OCI-LY3 (cell line): ENCODE measurements at regions not wholly inside any gene's neighbourhood (a gene's known extent, or its start where the extent isn't known, plus 50 kb on each side); places are given as distances from the start of the nearest gene placed in this dataset.
A peak's percentile ranks its signal among the peaks of the same experiment; 100 is the strongest.

Experiments used
- H2AFZ ChIP-seq: fragments of 200-600, 300-600 bp; shearing (Covaris generic); 2 replicates; pipeline ENCODE4 v1.6.0; 2014; ENCODE audit warnings: antibody characterized with exemption, low read depth, low read length
- H3K27ac ChIP-seq: fragments of 200-600, 300-600 bp; sonication (generic); 2 replicates; pipeline ENCODE4 v1.5.1; 2014; ENCODE audit warnings: mild to moderate bottlenecking, low read length, moderate library complexity, mixed read lengths
- H3K27me3 ChIP-seq: fragments of 200-600, 300-600 bp; sonication (generic); 2 replicates; pipeline ENCODE4 v1.6.1; 2014; ENCODE audit warnings: low read depth, low read length, mixed read lengths
- H3K36me3 ChIP-seq: fragments of 200-600, 300-600 bp; sonication (generic); replicated peaks from 2 replicates; pipeline ENCODE3; 2014; ENCODE audit warnings: low read depth, low read length, mixed read lengths
- H3K4me1 ChIP-seq: fragments of 300-600, 200-600 bp; sonication (generic); 2 replicates; pipeline ENCODE4 v1.6.1; 2014; ENCODE audit warnings: low read length, mixed read lengths
- H3K4me2 ChIP-seq: fragments of 200-600, 300-600 bp; sonication (generic); 2 replicates; pipeline ENCODE4 v1.6.1; 2014; ENCODE audit warnings: low read length, mixed read lengths
- H3K4me3 ChIP-seq: fragments of 300-600, 200-600 bp; sonication (generic); 2 replicates; pipeline ENCODE4 v1.5.1; 2014; ENCODE audit warnings: antibody characterized with exemption, mild to moderate bottlenecking, low read length, moderate library complexity
- H3K79me2 ChIP-seq: fragments of 300-600, 200-600 bp; shearing (Covaris generic); 2 replicates; pipeline ENCODE4 v1.6.1; 2014; ENCODE audit warnings: mild to moderate bottlenecking, low read length, mixed read lengths
- H3K9ac ChIP-seq: fragments of 300-600, 200-600 bp; shearing (Covaris generic); 2 replicates; pipeline ENCODE4 v1.6.0; 2014; ENCODE audit warnings: mild to moderate bottlenecking, low read length, moderate library complexity
- H3K9me3 ChIP-seq: fragments of 200-600, 300-600 bp; shearing (Covaris generic); 2 replicates; pipeline ENCODE4 v1.6.1; 2014; ENCODE audit warnings: low read length, mixed read lengths; ENCODE audit not compliant: insufficient read depth
- H4K20me1 ChIP-seq: fragments of 200-600, 300-600 bp; sonication (generic); 2 replicates; pipeline ENCODE4 v1.6.1; 2016; ENCODE audit warnings: low read length, mixed read lengths; ENCODE audit not compliant: insufficient read depth
- EZH2phosphoT487 ChIP-seq: fragments of 200-600 bp; shearing (Covaris generic); IDR thresholded peaks from 2 replicates; pipeline ENCODE4 v1.6.1; 2018; ENCODE audit warnings: antibody characterized with exemption, mixed run types, low read depth
- TF ChIP-seq, protein P1 (sequence below): fragments of 200-600, 300-600 bp; sonication (generic); IDR thresholded peaks from 2 replicates; pipeline ENCODE4 v1.5.1; 2014; ENCODE audit warnings: antibody characterized with exemption, low read length, low read depth

DNA sequence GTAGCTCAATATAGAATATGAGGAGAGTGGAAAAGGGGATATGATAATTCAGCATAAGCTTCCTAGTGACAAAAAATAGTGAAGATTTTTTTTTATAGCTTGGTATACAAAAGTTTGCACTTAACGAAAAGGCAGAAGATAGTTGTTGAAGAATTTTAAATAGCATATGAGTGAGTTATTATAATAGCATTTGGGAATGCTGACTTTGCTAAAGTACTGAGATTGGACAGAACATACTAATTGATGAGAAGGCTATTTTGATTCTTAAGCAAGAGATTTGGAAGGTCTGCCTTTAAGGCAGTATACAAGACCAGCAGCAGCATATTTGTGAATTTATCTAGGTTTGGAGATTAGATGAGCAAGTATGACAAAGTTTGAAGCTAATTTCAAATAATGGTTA, 600.9 kb upstream of the POT1 start:
- no peak for TF ChIP-seq EZH2phosphoT487
- TF ChIP-seq, protein P1, sequence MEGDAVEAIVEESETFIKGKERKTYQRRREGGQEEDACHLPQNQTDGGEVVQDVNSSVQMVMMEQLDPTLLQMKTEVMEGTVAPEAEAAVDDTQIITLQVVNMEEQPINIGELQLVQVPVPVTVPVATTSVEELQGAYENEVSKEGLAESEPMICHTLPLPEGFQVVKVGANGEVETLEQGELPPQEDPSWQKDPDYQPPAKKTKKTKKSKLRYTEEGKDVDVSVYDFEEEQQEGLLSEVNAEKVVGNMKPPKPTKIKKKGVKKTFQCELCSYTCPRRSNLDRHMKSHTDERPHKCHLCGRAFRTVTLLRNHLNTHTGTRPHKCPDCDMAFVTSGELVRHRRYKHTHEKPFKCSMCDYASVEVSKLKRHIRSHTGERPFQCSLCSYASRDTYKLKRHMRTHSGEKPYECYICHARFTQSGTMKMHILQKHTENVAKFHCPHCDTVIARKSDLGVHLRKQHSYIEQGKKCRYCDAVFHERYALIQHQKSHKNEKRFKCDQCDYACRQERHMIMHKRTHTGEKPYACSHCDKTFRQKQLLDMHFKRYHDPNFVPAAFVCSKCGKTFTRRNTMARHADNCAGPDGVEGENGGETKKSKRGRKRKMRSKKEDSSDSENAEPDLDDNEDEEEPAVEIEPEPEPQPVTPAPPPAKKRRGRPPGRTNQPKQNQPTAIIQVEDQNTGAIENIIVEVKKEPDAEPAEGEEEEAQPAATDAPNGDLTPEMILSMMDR, result no peak
- Histone ChIP-seq H3K27me3 (no peaks in the 10 kb centered on the region), H3K4me3 (no peak overlapping the region), H2AFZ (no peak overlapping the region), H3K79me2 (no peaks in the 10 kb centered on the region), H3K36me3 (no peaks in the 10 kb centered on the region), H3K27ac (no peak overlapping the region), H3K9ac (no peak overlapping the region), H3K9me3 (no peaks in the 10 kb centered on the region), H3K4me2 (no peak overlapping the region), H3K4me1 (peaks cover 8% of the 10 kb centered on the region), H4K20me1 (no peaks in the 10 kb centered on the region)

DNA sequence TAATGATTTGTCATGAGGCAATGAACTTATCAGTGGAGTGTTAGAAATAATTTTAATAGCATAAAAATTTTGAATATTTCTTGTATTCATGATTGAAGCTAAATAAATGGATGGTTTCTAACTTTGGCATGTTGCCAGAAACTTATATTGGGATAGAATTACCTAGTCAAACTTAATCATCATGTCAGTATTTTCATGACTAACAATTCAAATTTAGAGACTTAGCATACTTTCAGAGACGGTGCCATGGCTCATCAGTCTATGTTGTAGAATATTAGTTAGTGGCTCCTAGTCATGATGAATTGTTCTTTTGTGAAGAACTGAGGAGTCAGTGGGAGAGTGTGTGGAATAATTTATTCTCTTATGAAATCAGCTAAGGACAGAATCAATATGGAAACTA, 599.6 kb upstream of the POT1 start:
- Histone ChIP-seq H4K20me1 (no peaks in the 10 kb centered on the region), H2AFZ (no peak overlapping the region), H3K79me2 (no peaks in the 10 kb centered on the region), H3K4me3 (no peak overlapping the region), H3K9ac (no peak overlapping the region), H3K27ac (no peak overlapping the region), H3K4me1 (peaks cover 8% of the 10 kb centered on the region), H3K27me3 (no peaks in the 10 kb centered on the region), H3K4me2 (no peak overlapping the region), H3K9me3 (no peaks in the 10 kb centered on the region), H3K36me3 (no peaks in the 10 kb centered on the region)
- TF ChIP-seq EZH2phosphoT487, result no peak

DNA sequence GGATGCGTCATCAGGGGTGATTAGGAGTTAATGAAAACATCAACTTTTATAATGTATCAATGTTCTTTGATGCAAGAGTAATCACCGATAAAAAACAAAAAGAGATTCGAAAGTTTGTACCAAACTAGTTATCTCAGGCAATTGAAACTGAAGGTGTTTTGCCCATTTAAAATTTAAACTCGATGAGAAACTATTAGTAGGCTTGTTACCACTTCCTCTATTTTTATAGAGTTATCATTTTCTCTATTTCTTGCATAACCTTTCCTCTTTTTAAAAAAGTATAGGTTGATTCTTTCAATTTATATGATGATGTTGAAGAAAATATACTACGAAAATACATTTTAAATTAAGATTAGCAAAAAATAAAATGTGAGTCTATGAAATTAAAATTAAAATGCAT, 597.3 kb upstream of the POT1 start:
- H3K4me3 ChIP-seq, result peak overlapping the region; percentile 31; the same call in 1 of the 2 replicates
- H3K27ac ChIP-seq, result no peak overlapping the region
- H3K27me3 ChIP-seq, result no peaks in the 10 kb centered on the region
- H3K9me3 ChIP-seq, result no peaks in the 10 kb centered on the region
- TF ChIP-seq, protein P1, result no peak
- TF ChIP-seq EZH2phosphoT487, result no peak
- H3K9ac ChIP-seq, result no peak overlapping the region
- H3K4me1 ChIP-seq, result peaks cover 8% of the 10 kb centered on the region
- peak overlapping the region; percentile 41 for H3K4me2 ChIP-seq
- no peaks in the 10 kb centered on the region for H3K79me2 ChIP-seq
- H2AFZ ChIP-seq, result no peak overlapping the region
- H3K36me3 ChIP-seq, result no peaks in the 10 kb centered on the region
- no peaks in the 10 kb centered on the region for H4K20me1 ChIP-seq

DNA sequence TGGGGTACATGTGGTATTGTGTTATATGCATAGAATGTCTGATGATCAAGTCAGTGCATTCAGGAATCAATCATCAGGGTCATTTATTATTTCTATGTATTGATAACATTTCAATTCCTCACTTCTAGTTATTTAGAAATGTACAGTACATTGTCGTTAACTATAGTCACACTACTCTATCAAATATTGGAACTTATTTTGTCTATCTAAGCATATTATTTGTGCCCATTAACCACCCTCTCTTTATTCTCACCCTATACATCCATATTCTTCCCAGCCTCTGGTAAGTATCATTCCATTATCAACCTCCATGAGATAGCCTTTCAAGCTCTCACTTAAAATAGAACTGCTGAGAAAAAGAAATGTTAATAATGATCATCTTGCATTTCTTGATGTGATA, 596.5 kb upstream of the POT1 start:
- Histone ChIP-seq H3K9ac (no peak overlapping the region), H3K27ac (no peak overlapping the region), H3K4me3 (no peak overlapping the region), H3K9me3 (no peaks in the 10 kb centered on the region), H3K27me3 (no peaks in the 10 kb centered on the region), H3K79me2 (no peaks in the 10 kb centered on the region), H2AFZ (no peak overlapping the region), H3K4me2 (no peak overlapping the region), H3K4me1 (peaks cover 8% of the 10 kb centered on the region), H4K20me1 (no peaks in the 10 kb centered on the region), H3K36me3 (no peaks in the 10 kb centered on the region)
- TF ChIP-seq, protein P1, result no peak
- TF ChIP-seq EZH2phosphoT487, result no peak

DNA sequence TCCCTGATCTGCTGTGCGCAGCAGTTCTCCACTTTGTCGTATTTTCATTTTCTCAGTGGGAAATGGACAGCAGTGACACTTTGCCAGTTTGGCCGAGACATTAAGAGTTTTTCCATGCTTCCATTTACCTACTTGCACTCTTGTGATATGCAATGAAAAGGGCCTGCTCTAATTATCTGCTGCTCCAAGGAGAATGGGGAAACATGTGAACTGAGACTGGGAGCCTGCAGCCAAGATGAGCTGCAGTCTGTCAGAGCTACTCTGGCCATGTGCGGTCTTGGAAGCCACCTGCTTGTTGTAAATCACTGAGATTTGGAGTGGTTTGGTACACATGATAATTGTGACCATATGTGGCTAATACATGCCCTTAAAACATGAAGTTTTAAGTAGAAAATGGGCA, 586.6 kb upstream of the POT1 start:
- no peaks in the 10 kb centered on the region for H3K27me3 ChIP-seq
- no peak overlapping the region for H3K4me3 ChIP-seq
- TF ChIP-seq, protein P1, result no peak
- no peak for TF ChIP-seq EZH2phosphoT487
- no peak overlapping the region for H3K9ac ChIP-seq
- H2AFZ ChIP-seq, result no peak overlapping the region
- H3K36me3 ChIP-seq, result no peaks in the 10 kb centered on the region
- H4K20me1 ChIP-seq, result no peaks in the 10 kb centered on the region
- H3K4me2 ChIP-seq, result no peak overlapping the region
- no peaks in the 10 kb centered on the region for H3K79me2 ChIP-seq
- H3K9me3 ChIP-seq, result no peaks in the 10 kb centered on the region
- H3K27ac ChIP-seq, result no peak overlapping the region
- no peaks in the 10 kb centered on the region for H3K4me1 ChIP-seq
